Stomach (tissue), 4 donors: ENCODE measurements at regions not wholly inside any gene's neighbourhood (a gene's known extent, or its start where the extent isn't known, plus 50 kb on each side); places are given as distances from the start of the nearest gene placed in this dataset.

Source experiments
- POLR2A ChIP-seq, 4 donors: fragments of 450-650 bp; IDR thresholded peaks; one replicate each; pipeline ENCODE4 v1.6.1; 2016; ENCODE audit warnings: antibody characterized with exemption in 4 of 4, control low read depth in 2 of 4, mild to moderate bottlenecking in 1 of 4, moderate library complexity in 1 of 4
- TF ChIP-seq, protein P1 (sequence below), 7 experiments: fragments of 450-650 bp in 4 of 7; fragments of 200-600 bp in 3 of 7; sonication (generic) in 3 of 7; IDR thresholded peaks; one replicate each; pipeline ENCODE4 v1.5.1; 2016 to 2019; ENCODE audit warnings: antibody characterized with exemption in 7 of 7, control low read depth in 2 of 7, mild to moderate bottlenecking in 1 of 7

- TF ChIP-seq, protein P1, sequence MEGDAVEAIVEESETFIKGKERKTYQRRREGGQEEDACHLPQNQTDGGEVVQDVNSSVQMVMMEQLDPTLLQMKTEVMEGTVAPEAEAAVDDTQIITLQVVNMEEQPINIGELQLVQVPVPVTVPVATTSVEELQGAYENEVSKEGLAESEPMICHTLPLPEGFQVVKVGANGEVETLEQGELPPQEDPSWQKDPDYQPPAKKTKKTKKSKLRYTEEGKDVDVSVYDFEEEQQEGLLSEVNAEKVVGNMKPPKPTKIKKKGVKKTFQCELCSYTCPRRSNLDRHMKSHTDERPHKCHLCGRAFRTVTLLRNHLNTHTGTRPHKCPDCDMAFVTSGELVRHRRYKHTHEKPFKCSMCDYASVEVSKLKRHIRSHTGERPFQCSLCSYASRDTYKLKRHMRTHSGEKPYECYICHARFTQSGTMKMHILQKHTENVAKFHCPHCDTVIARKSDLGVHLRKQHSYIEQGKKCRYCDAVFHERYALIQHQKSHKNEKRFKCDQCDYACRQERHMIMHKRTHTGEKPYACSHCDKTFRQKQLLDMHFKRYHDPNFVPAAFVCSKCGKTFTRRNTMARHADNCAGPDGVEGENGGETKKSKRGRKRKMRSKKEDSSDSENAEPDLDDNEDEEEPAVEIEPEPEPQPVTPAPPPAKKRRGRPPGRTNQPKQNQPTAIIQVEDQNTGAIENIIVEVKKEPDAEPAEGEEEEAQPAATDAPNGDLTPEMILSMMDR (IDR thresholded peaks at IDR 0.05): no peak
- TF ChIP-seq POLR2A (IDR thresholded peaks at IDR 0.05): no peak
These were observed 141.7 kb upstream of the SERPINE2 start for GRCh38 chr2:224180810-224181209.
